ENCODE measurements at regions not wholly inside any gene's neighbourhood (a gene's known extent, or its start where the extent isn't known, plus 50 kb on each side); places are given as distances from the start of the nearest gene placed in this dataset.

- TF ChIP-seq, protein P1, sequence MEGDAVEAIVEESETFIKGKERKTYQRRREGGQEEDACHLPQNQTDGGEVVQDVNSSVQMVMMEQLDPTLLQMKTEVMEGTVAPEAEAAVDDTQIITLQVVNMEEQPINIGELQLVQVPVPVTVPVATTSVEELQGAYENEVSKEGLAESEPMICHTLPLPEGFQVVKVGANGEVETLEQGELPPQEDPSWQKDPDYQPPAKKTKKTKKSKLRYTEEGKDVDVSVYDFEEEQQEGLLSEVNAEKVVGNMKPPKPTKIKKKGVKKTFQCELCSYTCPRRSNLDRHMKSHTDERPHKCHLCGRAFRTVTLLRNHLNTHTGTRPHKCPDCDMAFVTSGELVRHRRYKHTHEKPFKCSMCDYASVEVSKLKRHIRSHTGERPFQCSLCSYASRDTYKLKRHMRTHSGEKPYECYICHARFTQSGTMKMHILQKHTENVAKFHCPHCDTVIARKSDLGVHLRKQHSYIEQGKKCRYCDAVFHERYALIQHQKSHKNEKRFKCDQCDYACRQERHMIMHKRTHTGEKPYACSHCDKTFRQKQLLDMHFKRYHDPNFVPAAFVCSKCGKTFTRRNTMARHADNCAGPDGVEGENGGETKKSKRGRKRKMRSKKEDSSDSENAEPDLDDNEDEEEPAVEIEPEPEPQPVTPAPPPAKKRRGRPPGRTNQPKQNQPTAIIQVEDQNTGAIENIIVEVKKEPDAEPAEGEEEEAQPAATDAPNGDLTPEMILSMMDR (IDR thresholded peaks at IDR 0.05), result no peak
- no peak for TF ChIP-seq POLR2A (IDR thresholded peaks at IDR 0.05)
Observed at GRCh38 chrX:40415675-40416074, 165.1 kb upstream of the ATP6AP2 start.

Measured in testis (tissue), 2 donors.